ENCODE measurements at regions not wholly inside any gene's neighbourhood (a gene's known extent, or its start where the extent isn't known, plus 50 kb on each side); places are given as distances from the start of the nearest gene placed in this dataset.

DNA sequence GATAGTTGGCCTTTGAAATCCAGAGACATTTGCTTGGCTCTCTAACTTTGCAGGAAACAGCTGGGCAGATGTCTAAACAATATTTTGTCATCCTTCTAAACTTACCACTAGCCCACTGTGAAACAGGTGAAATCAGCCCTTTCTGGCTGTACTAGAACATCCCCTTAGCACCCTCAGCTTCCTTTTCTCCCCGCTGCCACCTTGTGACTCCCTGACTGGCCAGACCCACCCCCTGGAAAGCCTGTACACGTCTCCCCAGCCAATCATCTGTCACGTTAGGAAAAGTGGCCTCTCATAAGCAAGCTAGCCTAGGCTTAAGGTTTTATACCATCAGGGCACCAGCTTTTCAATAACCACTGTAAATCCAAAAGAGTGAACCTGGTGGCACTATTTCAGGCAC, 88.6 kb upstream of the E2F3 start:
- no peak for DNase-seq (ENCODE audit: low read depth in 2 of 2)

DNA sequence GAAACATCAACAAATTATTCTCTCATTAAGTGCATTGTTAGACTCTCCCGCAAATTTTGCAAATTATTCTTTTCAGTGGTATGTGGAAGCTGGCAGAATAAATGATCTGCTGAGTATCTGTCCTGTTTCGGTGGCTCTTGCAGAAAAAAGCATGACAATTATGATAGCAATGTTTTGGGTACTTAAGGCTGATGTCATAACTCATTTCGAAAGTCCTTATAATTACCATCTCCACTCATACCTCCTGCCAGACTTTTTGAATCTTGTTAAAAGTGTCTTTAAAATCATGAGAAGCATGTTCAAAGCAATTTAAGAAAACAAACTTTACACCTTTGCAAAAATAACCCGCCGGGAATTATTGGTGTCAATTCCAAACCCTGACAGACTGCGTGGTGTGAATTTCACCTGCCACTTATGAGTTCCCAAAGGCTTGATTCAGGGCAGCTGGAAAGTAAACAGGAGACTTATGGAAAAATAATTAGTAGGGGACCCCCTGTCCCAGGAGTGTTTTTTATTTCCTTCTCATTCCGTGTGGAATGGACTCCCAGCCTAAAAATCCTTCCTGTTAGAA, 87.6 kb upstream of the E2F3 start:
- DNase-seq (ENCODE audit: low read depth in 2 of 2): no peak

DNA sequence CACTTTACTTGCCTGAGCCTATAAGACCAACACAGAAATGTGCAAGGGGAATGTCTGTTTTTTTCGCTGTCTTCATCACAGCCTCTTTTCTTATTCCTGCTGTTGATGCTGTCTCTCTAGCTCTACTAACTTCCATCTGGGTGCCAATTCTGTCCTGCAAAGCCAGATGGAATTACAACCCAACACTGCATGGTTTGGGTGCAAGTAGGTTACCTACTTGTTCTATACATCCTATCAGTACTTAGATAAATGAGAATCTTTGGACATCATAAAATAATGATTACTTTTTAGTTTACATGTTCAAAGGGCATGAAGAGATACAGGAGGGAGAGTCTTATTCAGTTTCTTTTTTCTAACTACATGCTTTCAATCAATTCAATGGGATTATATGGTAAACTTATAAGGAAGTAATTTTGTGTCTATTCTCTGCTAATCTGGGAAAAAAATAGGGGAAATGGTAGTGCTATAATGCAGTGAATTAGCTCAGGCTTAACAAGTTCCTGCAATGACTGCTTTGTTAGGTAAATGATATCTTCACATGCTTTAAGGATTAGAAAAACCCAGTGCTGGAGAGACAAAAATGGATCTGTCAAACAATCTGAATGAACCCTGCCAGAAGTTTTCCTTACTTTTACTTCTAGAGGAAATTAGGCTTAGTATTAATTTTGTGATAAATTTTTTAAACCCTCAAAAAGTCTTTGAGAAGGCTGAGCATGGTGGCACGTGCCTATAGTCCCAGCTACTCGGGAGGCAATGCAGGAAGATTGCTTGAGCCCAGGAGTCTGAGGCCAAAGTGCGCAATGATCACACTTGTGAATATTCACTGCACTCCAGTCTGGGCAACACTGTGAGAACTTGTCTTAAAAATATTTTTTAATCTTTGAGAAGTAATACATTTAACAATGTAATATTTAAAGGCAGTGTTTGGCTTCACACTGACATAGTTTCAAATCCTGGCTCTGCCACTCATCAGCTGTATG, 86.5 kb upstream of the E2F3 start:
- DNase-seq (ENCODE audit: low read depth in 2 of 2): no peak

DNA sequence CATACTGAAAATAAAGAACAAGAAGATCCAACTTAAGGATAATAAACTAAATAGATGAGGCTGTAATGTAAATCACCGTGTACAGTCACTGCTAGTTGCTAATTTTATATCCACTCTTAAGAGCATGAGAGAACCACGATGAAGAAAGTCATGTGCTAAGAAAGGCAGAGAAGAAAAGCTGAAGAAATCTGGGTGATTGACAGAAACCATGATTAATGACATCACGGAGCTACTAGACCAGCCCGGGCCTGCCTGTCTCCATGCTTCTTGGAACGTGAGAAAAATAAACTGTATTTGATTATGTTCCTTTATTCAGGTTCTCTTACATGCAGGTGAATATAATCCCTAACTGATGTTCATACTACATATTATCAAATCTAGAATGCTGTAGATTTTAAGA, 84.2 kb upstream of the E2F3 start:
- no peak for DNase-seq (ENCODE audit: low read depth in 2 of 2)

DNA sequence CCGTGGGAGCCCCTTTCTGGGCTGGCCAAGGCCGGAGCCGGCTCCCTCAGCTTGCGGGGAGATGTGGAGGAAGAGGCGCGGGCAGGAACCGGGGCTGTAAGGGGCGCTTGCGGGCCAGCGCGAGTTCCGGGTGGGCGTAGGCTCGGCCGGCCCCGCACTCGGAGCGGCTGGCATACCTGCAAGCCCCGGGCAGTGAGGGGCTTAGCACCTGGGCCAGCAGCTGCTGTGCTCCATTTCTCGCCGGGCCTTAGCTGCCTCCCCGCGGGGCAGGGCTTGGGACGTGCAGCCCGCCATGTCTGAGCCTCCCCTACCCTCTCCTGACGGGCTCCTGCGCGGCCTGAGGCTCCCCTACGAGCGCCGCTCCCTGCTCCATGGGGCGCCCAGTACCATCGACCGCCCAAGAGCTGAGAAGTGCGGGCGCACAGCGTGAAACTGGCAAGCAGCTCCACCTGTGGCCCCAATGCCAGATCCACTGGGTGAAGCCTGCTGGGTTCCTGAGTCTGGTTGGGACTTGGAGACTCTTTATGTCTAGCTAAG, 82.8 kb upstream of the E2F3 start:
- no peak for DNase-seq (ENCODE audit: low read depth in 2 of 2)

DNA sequence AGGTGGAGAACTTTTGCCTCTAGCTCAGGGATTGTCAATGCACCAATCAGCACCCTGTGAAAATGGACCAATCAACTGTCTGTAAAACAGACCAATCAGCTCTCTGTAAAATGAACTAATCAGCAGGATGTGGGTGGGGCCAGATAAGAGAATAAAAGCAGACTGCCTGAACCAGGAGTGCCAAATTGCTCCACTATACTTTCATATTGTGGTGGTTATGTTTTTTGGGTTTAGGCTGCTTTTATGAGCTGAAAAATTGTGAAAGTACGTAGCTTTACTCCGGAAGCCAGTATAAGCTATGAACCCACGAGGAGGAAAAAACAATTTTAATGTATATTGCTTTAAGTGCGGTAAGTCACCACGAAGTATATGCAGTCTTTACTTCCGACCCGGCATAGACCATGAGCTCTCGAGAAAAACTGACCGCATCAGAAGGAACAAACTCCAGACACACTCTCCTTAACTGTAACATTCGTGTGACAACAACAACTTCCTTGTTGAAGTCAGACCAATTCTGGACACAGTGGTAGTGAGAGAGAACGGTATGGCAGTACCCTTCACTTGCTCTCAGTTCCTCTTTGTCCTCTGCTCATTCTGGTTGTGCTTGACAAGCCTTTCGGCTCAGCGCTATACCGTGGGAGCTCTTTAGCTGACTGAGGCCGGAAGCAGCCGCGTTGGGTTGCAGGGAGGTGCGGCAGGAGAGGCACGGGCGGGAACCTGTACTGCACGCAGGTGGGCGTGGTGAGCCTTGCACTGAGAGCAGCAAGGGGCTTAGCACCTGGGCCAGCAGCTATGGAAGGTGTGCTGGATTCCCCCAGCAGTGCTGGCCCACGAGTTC, 81.9 kb upstream of the E2F3 start:
- DNase-seq (ENCODE audit: low read depth in 2 of 2): peak; percentile 45 to 54

DNA sequence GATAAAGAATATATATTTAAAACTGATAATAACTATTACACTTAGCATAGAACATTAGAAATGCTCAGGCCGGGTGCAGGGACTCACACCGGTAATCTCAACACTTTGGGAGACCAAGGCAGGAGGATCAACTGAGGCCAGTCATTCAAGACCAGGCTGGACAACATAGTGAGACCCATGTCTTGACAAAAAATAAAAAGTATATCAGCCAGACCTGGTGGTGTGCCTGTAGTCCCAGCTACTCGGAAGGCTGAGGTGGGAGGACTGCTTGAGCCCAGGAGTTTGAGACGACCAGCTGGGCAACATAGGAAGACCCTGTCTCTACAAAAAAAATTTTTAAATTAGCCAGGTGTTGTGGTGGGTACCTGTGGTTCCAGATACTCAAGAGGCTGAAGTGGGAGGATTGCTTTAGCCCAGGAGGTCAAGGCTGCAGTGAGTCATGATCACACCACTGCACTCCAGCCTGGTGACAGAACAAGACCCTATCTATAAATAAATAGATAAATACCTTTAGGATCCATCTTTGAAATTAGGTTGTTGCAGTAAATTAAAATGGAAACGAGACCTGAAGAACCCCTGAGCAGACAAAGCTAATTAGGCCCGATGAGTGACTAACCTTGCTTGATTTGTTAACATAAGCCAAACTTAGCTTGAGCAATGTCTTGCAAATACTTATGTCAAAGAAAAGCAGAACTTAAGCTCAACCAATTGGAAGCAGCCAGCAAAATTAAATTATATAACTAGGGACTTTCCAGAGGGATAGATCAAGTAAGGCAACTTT, 75.8 kb upstream of the E2F3 start:
- no peak for DNase-seq (ENCODE audit: low read depth in 2 of 2)

DNA sequence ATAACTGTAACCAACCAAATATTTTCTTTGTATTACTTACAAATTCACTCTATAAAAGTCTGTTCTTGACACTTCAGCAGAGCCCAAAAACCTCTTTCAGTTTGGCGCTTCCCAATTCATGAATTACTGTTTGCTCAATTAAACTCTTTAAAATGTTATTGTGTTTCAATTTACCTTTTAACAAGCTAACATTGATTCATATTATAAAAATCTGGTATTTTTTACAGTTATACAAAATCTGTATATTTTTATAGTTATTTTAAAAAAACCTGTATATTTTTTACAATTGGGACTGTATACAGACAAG, 75.3 kb upstream of the E2F3 start:
- DNase-seq (ENCODE audit: low read depth in 2 of 2): no peak

DNA sequence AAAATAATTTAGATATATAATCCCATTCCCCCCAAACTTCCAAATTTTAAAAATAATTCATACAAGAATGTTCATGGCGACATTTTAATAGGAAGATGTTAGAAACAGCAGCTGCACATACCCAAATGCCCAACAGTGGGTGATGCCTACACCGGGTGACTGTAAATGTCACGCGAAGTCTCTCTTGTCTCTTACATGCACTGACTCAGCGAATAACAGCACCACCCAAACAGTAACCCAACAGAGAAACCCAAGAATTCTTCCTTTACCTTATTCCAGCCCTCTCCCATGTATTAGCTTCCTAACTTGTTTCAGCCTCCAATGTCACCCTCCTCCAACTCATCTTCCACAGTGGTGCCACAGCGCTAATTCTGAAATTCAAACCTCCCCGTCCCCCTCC, 74.5 kb upstream of the E2F3 start:
- DNase-seq (ENCODE audit: low read depth in 2 of 2): no peak

DNA sequence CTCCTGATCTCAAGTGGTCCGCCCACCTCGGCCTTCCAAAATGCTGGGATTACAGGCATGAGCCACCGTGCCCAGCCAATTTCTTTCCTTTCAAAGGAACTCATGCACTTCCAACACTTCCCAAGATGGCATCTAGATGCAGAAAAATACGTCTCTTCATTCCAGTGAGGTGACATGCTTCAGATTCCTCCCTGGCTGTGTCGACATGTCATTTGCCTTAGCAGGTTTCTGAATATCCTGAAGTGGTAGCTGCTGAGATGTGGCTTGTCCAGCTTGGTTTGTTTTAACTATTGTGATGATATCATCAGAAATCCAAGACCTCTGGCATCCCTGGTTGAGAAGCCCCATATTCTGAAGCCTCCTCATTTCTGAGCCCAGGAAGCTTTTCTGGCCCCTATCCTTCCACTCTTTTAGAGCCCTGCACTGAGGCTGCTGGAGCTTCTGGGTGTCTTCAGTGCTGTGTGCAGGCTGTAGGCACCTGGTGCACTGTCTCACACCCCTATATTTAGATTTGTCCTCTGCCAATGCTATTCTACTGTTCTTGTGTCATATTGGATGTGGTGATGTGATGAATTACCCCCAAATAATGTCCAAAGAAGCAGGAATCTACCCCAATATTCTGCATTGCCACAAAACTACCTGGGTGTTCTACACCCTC, 73.3 kb upstream of the E2F3 start:
- no peak for DNase-seq (ENCODE audit: low read depth in 2 of 2)

DNA sequence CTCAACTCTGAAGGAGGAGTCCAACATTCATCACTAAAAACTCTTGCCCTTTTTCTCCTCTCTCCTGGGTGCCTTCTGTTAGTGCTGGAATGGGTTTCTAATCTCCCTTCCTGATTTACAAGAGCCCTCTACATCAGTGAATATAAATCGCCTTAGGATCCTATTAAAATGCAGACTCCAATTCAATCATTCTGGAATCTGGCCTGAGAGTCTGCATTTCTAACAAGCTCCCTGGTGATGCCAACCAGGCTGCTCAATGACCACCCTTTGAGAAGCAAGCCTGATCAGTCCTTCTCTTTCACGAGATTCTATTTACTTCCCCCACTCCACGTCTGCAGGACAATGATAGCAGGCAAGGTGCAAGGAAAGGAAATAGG, 72.8 kb upstream of the E2F3 start:
- DNase-seq (ENCODE audit: low read depth in 2 of 2): no peak

DNA sequence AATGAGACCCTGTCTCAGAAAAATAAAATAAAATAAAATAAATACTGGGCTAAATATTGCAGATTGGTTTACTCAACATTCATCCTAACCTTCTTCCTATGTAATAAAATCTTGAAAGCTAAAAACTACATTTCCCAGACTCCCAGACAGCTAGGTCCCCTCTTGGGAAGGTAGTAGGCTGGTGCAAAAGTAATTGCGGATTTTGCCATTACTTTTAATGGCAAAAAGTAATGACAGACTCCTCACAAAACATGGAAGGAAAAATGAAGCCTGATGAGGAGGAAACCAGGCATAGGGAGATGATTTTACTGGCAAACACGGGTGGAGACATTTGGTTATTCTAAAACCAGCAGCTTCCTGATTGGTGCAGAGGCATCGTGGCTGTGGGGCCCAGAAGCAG, 70.6 kb upstream of the E2F3 start:
- DNase-seq (ENCODE audit: low read depth in 2 of 2): no peak

DNA sequence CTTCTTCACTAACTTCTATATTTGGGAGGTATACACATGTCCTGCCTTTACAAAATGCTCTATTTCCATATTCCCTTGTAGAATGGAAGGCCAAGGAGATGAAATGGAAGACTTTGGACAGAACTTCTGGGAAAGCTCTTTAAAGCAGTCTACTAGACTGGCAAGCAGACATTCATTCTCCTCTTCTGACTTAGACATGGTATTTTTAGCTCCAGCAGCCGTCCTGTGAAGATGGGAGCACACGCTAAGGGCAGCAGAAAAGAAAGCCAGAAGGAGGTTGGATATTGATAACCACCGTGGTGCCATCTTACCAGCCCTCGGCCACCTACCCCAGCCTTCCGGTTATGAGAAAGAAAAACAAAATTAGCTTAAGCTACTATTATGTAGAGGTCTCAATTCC, 70.1 kb upstream of the E2F3 start:
- DNase-seq (ENCODE audit: low read depth in 2 of 2): no peak

DNA sequence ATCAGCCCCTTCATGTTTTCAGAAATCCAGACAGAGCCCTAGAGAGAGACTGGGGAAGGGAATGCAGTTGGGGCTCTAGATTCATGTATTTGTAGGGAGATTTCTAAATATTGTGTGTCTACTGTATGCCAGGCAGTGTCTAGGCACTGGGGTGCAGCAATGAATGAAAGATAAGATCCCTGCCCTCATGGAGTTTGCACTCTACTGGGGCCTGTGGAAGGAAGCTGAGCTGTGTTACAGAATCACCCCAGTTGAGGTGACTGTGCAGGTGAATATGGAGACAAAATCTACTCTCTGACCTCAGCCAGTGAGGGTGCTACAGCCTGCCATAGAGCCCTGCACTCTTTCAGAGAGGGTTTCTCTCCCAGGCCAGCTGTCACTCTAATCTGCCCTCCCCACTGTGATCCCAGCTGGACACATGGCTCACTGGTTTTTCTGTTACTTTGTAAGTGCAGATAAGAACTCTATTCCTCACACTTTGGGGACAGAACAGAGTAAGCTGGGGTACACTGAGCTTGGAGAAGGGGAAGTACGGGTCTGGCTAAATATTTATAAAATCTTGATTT, 69.2 kb upstream of the E2F3 start:
- no peak for DNase-seq (ENCODE audit: low read depth in 2 of 2)

DNA sequence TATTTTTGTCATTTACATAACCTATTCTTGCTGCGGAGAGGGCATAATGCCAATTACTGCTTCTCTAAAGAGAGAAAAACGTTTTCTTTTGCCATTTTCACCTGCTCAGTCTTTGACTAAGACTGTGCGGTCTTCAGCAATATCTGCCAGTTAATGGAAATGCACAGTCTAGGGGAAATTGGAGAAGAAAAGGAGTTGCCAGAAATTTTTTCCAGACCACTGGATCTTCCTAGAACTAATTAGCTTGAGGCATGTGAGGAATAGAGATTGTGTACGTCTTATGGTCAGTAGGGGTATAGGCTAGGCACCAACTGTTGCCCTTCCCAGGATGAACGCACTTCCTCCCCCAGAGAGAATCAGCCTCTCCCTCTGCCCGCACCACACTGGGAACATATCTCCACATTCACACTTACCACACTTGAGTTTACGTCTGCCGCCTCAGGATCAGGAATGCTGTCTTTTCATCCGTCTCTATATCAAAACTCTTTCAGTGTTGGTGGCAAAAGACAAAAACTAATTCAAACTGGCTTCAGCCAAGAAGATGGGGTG, 67.9 kb upstream of the E2F3 start:
- no peak for DNase-seq (ENCODE audit: low read depth in 2 of 2)

DNA sequence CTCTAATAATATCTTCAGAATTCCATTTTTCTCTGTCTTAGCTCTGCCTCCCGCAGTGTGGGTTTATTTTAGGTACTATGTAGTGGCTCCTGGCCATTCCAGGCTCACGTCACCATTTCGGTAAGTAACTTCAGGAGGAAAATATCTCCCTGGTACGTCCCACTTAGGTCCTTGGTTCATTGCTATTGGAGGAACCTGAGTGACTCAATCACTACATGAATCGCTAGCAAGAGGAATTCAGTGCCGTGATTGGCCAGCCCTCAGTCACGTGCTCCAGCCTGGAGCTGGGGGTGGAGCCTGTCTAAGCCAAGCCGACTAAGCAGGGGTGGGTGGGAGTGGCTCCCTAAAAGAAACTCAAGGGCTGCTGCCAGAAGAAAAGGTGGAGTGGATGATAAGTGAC, 67.3 kb upstream of the E2F3 start:
- no peak for DNase-seq (ENCODE audit: low read depth in 2 of 2)

DNA sequence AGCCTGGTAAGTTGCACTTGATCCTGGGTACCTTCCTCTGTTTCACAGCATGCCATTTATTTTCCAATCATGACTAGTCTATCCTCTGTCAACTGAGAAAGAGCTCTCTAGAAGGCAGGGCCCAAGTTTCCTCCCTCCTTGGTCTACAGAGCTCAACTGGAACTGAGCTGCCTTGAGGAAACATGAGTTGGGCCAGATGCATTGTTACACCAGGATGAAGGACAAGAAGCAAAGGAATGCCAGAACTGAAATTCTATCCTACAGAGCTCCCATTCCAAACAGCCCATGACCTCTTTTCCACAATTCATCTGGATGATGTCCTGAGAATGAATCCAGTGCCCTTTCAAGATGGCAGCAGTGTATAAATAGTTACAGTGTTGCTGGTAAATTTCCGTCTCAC, 66.7 kb upstream of the E2F3 start:
- no peak for DNase-seq (ENCODE audit: low read depth in 2 of 2)

DNA sequence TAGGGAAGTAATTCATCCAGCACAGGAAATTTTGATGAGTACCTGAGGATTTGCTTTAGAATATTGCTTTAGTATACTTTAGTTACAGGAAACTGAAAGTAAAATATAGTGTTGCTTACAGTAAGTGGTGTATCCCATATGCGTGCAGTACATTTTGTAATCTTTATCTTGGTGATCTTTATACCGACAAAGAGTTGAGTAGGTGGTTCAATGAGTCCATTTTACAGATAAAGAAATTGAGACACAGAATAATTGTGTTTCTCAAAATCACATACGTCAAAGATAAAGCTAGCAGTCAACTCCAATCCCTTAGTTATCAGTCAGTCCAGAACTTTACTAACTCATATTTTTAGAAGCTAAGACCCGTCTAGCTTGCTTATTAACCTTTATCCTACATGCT, 65.8 kb upstream of the E2F3 start:
- DNase-seq (ENCODE audit: low read depth in 2 of 2): no peak

DNA sequence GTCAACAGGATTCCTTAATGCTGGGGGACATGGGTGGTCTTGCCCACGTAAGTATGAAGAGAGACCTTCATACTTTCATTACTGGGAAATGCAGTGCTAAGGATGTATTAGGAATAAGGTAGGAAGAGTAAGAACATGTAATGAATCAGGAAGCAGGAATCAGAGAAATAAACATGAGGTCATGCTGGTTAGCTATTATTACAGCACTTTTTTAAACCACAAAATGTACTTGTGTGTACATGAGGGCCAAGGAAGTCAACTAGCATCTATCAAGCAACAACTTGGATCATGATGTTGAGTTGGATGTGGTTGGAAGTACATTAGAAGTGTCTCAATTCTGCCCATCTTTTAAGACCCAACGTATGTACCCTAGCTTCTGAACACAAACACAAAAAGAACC, 63.5 kb upstream of the E2F3 start:
- DNase-seq (ENCODE audit: low read depth in 2 of 2): no peak

DNA sequence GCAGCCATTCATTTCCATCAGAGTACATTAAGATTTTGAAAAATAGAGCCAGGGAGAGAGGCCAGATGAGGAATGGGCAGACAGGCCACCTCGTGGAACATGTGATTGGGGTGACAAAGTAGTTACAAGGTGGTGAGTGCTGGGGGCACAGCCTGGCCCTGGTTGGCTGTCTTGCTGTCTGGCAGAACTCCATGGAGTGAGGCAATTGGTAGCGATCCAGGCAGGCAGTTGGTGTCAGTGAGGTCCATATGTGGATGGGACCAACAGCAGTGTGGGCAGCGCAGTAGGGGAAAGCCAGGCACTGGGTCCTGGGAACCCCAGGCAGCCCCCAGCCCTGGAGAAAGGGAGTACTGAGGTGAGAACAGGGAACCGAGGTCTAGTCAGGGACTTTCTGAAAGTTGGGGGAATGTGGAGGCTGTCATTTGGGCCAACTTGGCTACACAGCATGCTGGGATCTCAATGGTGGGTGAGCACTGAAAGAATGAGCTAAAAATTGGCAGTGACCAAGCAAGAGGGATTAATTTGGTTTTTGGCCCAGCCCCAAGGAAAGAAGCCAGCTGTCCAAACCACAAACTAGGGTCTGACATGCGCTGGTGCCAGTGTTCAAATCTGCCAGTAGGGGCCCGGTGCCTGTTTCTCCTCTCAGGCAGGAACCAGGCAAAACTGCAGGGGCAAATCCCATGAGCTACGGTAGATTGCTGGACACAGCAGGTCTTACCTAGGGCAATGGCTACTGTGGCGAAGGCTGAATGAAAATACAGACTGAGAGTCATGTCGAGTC, 61.4 kb upstream of the E2F3 start:
- DNase-seq (ENCODE audit: low read depth in 2 of 2): no peak

Data from stimulated activated CD8-positive, alpha-beta memory T cell treated with anti-CD3 and anti-CD28 coated beads, Interleukin-15, amount 100 ng/mL, for 48 hours (primary cell).